AG09309 (cell line): ENCODE measurements at regions not wholly inside any gene's neighbourhood (a gene's known extent, or its start where the extent isn't known, plus 50 kb on each side); places are given as distances from the start of the nearest gene placed in this dataset.

Source experiments
- DNase-seq: peaks from one replicate; pipeline ENCODE4 v3.0.0-alpha.2; 2010; ENCODE audit warnings: low read depth
- H3K4me3 ChIP-seq: 2 replicates; pipeline ENCODE4 v1.5.1; 2011; ENCODE audit warnings: mild to moderate bottlenecking, low read depth, low read length, moderate library complexity; ENCODE audit not compliant: control insufficient read depth
- CTCF ChIP-seq: IDR thresholded peaks from 2 replicates; pipeline ENCODE4 v1.5.1; 2011; ENCODE audit warnings: mild to moderate bottlenecking, low read depth, low read length, inconsistent platforms; ENCODE audit not compliant: insufficient read depth, control insufficient read depth; ENCODE audit errors: missing control alignments

- no peak for TF ChIP-seq CTCF
- no peak for DNase-seq
- H3K4me3 ChIP-seq = no peak overlapping the region
Observed at GRCh38 chr13:89967701-89968100, 1379.8 kb upstream of the MIR17HG start.

- H3K4me3 ChIP-seq = no peak overlapping the region
- TF ChIP-seq CTCF = no peak
- no peak for DNase-seq
Observed at GRCh38 chr13:89968470-89968869, 1379.0 kb upstream of the MIR17HG start.

GRCh38 chr13:89970353-89970709 lies 1377.2 kb upstream of the MIR17HG start:
- H3K4me3 ChIP-seq = no peak overlapping the region
- DNase-seq = no peak
- no peak for TF ChIP-seq CTCF

GRCh38 chr13:89977203-89977602 lies 1370.3 kb upstream of the MIR17HG start:
- DNase-seq = no peak
- TF ChIP-seq CTCF = no peak
- H3K4me3 ChIP-seq = no peak overlapping the region

GRCh38 chr13:89980896-89981295 lies 1366.6 kb upstream of the MIR17HG start:
- DNase-seq = no peak
- no peak overlapping the region for H3K4me3 ChIP-seq
- TF ChIP-seq CTCF = no peak

- DNase-seq = no peak
- H3K4me3 ChIP-seq = no peak overlapping the region
- no peak for TF ChIP-seq CTCF
Observed at GRCh38 chr13:89982407-89983095, 1364.9 kb upstream of the MIR17HG start.

- no peak for DNase-seq
- H3K4me3 ChIP-seq = no peak overlapping the region
- TF ChIP-seq CTCF = no peak
Observed at GRCh38 chr13:89988206-89988605, 1359.3 kb upstream of the MIR17HG start.
